Gastrocnemius medialis (tissue), 4 donors: ENCODE measurements at regions not wholly inside any gene's neighbourhood (a gene's known extent, or its start where the extent isn't known, plus 50 kb on each side); places are given as distances from the start of the nearest gene placed in this dataset.
"Not testable (repeated sequence)": the region's sequence is repeated elsewhere in the genome, so short reads cannot be mapped to it uniquely, and the experiment has no call there.

Experiments
- ATAC-seq, 2 donors: fragments of 150-250 bp; one replicate each; pipeline ENCODE4 v1.9.1; 2016
- DNase-seq, 2 donors: peaks; one replicate each; pipeline ENCODE4 v3.0.0-alpha.2; 2019
- H3K27ac ChIP-seq, 4 donors: fragments of 200-600 bp; sonication (generic); 1 replicate in 1 of 4; 2 replicates in 3 of 4; pipeline ENCODE4 v1.5.1; 2016 to 2018; ENCODE audit warnings: mild to moderate bottlenecking in 2 of 4, moderate library complexity in 1 of 4
- H3K27me3 ChIP-seq, 3 donors: fragments of 200-600 bp; sonication (generic) in 2 of 3; 1 replicate in 1 of 3; 2 replicates in 2 of 3; pipeline versions ENCODE4 v1.5.1 to v1.6.0; 2016 to 2019; ENCODE audit warnings: mild to moderate bottlenecking in 1 of 3, moderate library complexity in 1 of 3
- H3K36me3 ChIP-seq, 2 donors: fragments of 200-600 bp; sonication (generic) in 1 of 2; one replicate each; pipeline ENCODE4 v1.5.1; 2017 to 2018
- H3K4me1 ChIP-seq, 2 donors: fragments of 200-600 bp; sonication (generic) in 1 of 2; one replicate each; pipeline ENCODE4 v1.5.1; 2016 to 2017; ENCODE audit warnings: mild to moderate bottlenecking in 2 of 2
- H3K4me3 ChIP-seq, 4 donors: fragments of 200-600 bp; sonication (generic) in 3 of 4; 1 replicate in 1 of 4; 2 replicates in 3 of 4; pipeline ENCODE4 v1.5.1; 2016 to 2019; ENCODE audit warnings: mild to moderate bottlenecking in 2 of 4
- H3K9me3 ChIP-seq, 3 donors: fragments of 200-600 bp; sonication (generic) in 2 of 3; 1 replicate in 1 of 3; 2 replicates in 2 of 3; pipeline ENCODE4 v1.5.1; 2016 to 2019
- POLR2A ChIP-seq, 2 donors: fragments of 450-650 bp; IDR thresholded peaks; one replicate each; pipeline ENCODE4 v1.6.1; 2017; ENCODE audit warnings: antibody characterized with exemption in 2 of 2, mild to moderate bottlenecking in 2 of 2, moderate library complexity in 2 of 2
- in situ Hi-C, 4 donors: fragments of 200-750 bp; cut with MboI; loops; one replicate each; pipeline versions ENCODE4 v1.15.0 to v1.8.0; 2017; ENCODE audit warnings: low sequenced_read_pairs in 4 of 4
- intact Hi-C: fragments of 100-400 bp; cut with DNase I; formaldehyde crosslinking; loops from one replicate; pipeline ENCODE4 v1.15.1; 2023; ENCODE audit warnings: low total_unique reads
- TF ChIP-seq, protein P1 (sequence below), 5 experiments: fragments of 450-650 bp in 3 of 5; fragments of 200-600 bp in 2 of 5; sonication (generic) in 2 of 5; IDR thresholded peaks in 4 of 5; conservative IDR thresholded peaks in 1 of 5; 1 replicate in 4 of 5; 2 replicates in 1 of 5; pipeline ENCODE4 v1.5.1; 2016 to 2019; ENCODE audit warnings: antibody characterized with exemption in 5 of 5, mild to moderate bottlenecking in 3 of 5, moderate library complexity in 3 of 5

DNA sequence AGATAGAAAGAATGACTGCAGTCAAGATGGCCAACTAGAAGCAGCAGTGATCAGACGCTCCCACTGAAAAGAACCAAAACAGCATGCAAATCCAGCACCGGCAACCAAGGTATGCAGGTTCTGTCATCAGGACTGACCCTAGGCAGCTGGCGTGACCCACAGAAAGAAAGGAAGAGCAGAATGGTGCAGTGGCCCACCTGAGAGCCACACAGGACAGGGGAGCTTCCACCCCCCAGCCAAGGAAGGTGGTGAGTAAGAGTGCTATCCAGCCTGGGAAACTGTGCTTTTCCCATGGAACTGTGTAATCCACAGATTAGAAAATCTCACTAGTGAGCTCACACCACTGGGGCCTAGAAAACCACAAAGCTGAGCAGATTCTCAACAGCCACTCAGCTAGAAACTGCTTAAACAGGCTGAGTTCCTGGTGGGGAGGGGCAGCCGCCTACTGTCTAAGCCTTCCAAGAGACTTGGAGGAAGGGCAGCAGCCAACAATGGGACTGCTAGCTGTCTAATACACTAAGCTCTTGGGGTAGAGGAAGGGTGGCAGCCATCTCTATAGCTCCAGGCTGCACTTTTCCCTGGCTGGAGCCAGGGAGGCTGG is 127.9 kb downstream of the EVA1A start:
- no peaks in the 10 kb centered on the region for H3K9me3 ChIP-seq
- ATAC-seq = no peak
- intact Hi-C loops (no loop called here), in situ Hi-C loops (no loop called here)
- H3K27me3 ChIP-seq = no peaks in the 10 kb centered on the region
- no peak overlapping the region for H3K4me3 ChIP-seq
- H3K36me3 ChIP-seq = no peaks in the 10 kb centered on the region
- no peak for TF ChIP-seq POLR2A (IDR thresholded peaks at IDR 0.05)
- TF ChIP-seq, protein P1, sequence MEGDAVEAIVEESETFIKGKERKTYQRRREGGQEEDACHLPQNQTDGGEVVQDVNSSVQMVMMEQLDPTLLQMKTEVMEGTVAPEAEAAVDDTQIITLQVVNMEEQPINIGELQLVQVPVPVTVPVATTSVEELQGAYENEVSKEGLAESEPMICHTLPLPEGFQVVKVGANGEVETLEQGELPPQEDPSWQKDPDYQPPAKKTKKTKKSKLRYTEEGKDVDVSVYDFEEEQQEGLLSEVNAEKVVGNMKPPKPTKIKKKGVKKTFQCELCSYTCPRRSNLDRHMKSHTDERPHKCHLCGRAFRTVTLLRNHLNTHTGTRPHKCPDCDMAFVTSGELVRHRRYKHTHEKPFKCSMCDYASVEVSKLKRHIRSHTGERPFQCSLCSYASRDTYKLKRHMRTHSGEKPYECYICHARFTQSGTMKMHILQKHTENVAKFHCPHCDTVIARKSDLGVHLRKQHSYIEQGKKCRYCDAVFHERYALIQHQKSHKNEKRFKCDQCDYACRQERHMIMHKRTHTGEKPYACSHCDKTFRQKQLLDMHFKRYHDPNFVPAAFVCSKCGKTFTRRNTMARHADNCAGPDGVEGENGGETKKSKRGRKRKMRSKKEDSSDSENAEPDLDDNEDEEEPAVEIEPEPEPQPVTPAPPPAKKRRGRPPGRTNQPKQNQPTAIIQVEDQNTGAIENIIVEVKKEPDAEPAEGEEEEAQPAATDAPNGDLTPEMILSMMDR (IDR thresholded peaks at IDR 0.05 in 4 of 5, conservative IDR thresholded peaks at IDR 0.05 in 1 of 5) = no peak
- no peak for DNase-seq
- H3K4me1 ChIP-seq = peaks cover 13 to 15% of the 10 kb centered on the region in 2 donors
- no peak overlapping the region for H3K27ac ChIP-seq

DNA sequence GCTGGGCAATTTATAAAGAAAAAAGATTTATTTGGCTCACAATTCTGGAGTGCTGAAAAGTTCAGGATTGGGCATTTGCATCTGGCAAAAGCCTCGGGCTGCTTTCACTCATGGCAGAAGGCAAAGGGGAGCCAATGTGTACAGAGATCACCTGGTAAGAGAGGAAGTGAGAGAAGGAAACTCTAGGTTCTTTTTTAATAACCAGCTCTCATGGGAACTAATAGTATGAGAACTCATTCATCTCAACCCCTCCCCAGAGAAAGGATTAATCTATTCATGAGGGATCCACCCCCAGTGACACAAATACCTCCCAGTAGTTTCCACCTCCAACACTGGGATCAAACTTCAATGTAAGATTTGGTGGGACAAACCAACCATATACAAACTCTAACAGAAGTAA is 129.0 kb downstream of the EVA1A start:
- ATAC-seq (no peak), DNase-seq (no peak)
- Histone ChIP-seq H3K4me3 (no peak overlapping the region), H3K4me1 (peaks cover 13 to 15% of the 10 kb centered on the region in 2 donors), H3K36me3 (no peaks in the 10 kb centered on the region), H3K27me3 (no peaks in the 10 kb centered on the region), H3K9me3 (no peaks in the 10 kb centered on the region), H3K27ac (no peak overlapping the region)
- intact Hi-C loops (no loop called here), in situ Hi-C loops (no loop called here)
- TF ChIP-seq, protein P1 (IDR thresholded peaks at IDR 0.05 in 4 of 5, conservative IDR thresholded peaks at IDR 0.05 in 1 of 5) = no peak
- TF ChIP-seq POLR2A (IDR thresholded peaks at IDR 0.05) = no peak

- ATAC-seq (no peak), DNase-seq (no peak)
- no peak overlapping the region for H3K27ac ChIP-seq
- intact Hi-C loops = no loop called here
- H3K9me3 ChIP-seq = no peaks in the 10 kb centered on the region
- H3K4me1 ChIP-seq = peaks cover 13 to 15% of the 10 kb centered on the region in 2 donors
- H3K36me3 ChIP-seq = no peaks in the 10 kb centered on the region
- TF ChIP-seq POLR2A (IDR thresholded peaks at IDR 0.05) = no peak
- in situ Hi-C loops = no loop called here
- no peak overlapping the region for H3K4me3 ChIP-seq
- H3K27me3 ChIP-seq = no peaks in the 10 kb centered on the region
Observed at GRCh38 chr2:75431276-75431675, 129.5 kb downstream of the EVA1A start.

DNA sequence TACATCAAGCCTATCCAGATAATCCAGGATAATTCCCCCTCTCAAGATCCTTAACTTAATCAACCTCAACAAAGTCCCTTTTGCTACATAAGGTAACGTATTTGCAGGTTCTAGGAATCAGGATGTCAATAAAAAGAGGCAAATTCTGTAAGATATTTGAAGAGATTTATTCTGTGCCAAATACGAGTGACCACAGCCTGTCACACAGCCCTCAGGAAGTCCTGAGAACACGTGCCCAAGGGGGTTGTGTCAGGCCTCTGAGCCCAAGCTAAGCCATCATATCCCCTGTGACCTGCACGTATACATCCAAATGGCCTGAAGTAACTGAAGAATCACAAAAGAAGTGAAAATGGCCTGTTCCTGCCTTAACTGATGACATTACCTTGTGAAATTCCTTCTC is 130.3 kb downstream of the EVA1A start:
- H3K27me3 ChIP-seq, H3K9me3 ChIP-seq, in situ Hi-C loops, H3K4me3 ChIP-seq, H3K27ac ChIP-seq, DNase-seq, intact Hi-C loops, ATAC-seq, H3K36me3 ChIP-seq: not testable (repeated sequence)
- H3K4me1 ChIP-seq = peaks cover 13 to 15% of the 10 kb centered on the region in 2 donors

GRCh38 chr2:75428646-75429443 is 131.9 kb downstream of the EVA1A start:
- no peak overlapping the region for H3K4me3 ChIP-seq
- in situ Hi-C loops = no loop called here

More at GRCh38 chr2:75428646-75429443, 131.9 kb downstream of the EVA1A start:
- no peaks in the 10 kb centered on the region for H3K36me3 ChIP-seq
- intact Hi-C loops = no loop called here
- no peaks in the 10 kb centered on the region for H3K9me3 ChIP-seq
- no peak for TF ChIP-seq POLR2A (IDR thresholded peaks at IDR 0.05)
- TF ChIP-seq, protein P1 (IDR thresholded peaks at IDR 0.05 in 4 of 5, conservative IDR thresholded peaks at IDR 0.05 in 1 of 5) = no peak
- DNase-seq (peak in 1 of 2 donors; percentile 11), ATAC-seq (peak in 1 of 2 donors; percentile 62)
- H3K27me3 ChIP-seq = no peaks in the 10 kb centered on the region
- H3K27ac ChIP-seq = no peak overlapping the region
- H3K4me1 ChIP-seq = peaks cover 13 to 15% of the 10 kb centered on the region in 2 donors
